ENCODE measurements at regions not wholly inside any gene's neighbourhood (a gene's known extent, or its start where the extent isn't known, plus 50 kb on each side); places are given as distances from the start of the nearest gene placed in this dataset.
"Not testable (repeated sequence)": the region's sequence is repeated elsewhere in the genome, so short reads cannot be mapped to it uniquely, and the experiment has no call there.

- H3K36me3 Mint-ChIP-seq (ENCODE audit: low read depth) = no peaks in the 10 kb centered on the region
- no peaks in the 10 kb centered on the region for H3K4me1 Mint-ChIP-seq
- no peak for DNase-seq
- H3K9me3 Mint-ChIP-seq = no peaks in the 10 kb centered on the region
- H3K27ac Mint-ChIP-seq = no peak overlapping the region
- H3K27me3 Mint-ChIP-seq = no peaks in the 10 kb centered on the region
- intact Hi-C loops (cut with micrococcal nuclease) = no loop called here
- no peak overlapping the region for H3K4me3 Mint-ChIP-seq
These were observed 703.2 kb downstream of the XPNPEP1 start for GRCh38 chr10:109219935-109220605.

- no peaks in the 10 kb centered on the region for H3K9me3 Mint-ChIP-seq
- no peaks in the 10 kb centered on the region for H3K27me3 Mint-ChIP-seq
- H3K4me1 Mint-ChIP-seq = no peaks in the 10 kb centered on the region
- no peak overlapping the region for H3K27ac Mint-ChIP-seq
- no peaks in the 10 kb centered on the region for H3K36me3 Mint-ChIP-seq (ENCODE audit: low read depth)
- no peak for DNase-seq
- H3K4me3 Mint-ChIP-seq = no peak overlapping the region
- intact Hi-C loops (cut with micrococcal nuclease) = no loop called here
These were observed 705.1 kb downstream of the XPNPEP1 start for GRCh38 chr10:109218207-109218606.

GRCh38 chr10:109215291-109216075 lies 707.8 kb downstream of the XPNPEP1 start:
- Mint-ChIP-seq H3K27ac (no peak overlapping the region), H3K9me3 (no peaks in the 10 kb centered on the region), H3K4me3 (no peak overlapping the region), H3K27me3 (no peaks in the 10 kb centered on the region), H3K4me1 (no peaks in the 10 kb centered on the region), H3K36me3 (ENCODE audit: low read depth) (no peaks in the 10 kb centered on the region)
- no peak for DNase-seq
- intact Hi-C loops (cut with micrococcal nuclease) = no loop called here

DNA sequence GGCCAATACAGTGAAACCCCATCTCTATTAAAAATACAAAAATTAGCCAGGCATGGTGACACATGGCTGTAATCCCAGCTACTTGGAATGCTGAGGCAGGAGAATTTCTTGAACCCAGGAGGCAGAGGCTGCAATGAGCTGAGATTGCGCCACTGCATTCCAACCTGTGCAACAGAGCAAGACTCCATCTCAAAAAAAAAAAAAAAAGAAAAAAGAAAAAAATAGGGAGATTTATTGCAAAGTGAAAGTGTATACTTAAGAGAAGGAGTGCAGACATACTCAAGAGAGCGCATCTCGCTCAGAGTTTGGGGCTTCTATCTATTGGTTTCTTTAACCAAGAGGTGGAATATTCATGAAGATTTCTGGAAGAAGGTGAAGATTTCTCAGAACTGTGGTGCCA lies 708.4 kb downstream of the XPNPEP1 start:
- DNase-seq; intact Hi-C loops (cut with micrococcal nuclease); H3K27ac Mint-ChIP-seq; H3K9me3 Mint-ChIP-seq; H3K27me3 Mint-ChIP-seq; H3K4me3 Mint-ChIP-seq; H3K4me1 Mint-ChIP-seq; H3K36me3 Mint-ChIP-seq (ENCODE audit: low read depth): not testable (repeated sequence)

DNA sequence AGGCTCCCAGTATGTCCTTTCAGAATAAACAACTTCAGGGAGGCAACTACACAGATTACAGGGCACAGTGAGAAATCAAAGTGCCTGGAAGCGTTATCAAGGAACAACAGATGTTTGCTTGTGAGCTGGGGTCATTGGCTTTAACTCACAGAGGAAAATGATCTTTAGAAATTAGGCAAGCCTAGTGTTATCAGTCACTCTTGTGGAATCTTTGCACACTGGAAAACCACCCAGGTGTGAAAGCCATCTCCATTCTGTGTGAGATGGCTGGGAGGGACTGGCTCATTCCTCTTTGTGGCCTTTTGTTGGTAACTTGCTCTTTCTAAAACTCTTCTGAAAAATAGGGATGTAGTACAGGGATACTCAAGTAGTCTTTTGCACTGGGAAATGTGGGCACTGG lies 716.0 kb downstream of the XPNPEP1 start:
- Mint-ChIP-seq H3K9me3 (no peaks in the 10 kb centered on the region), H3K27ac (no peak overlapping the region), H3K36me3 (ENCODE audit: low read depth) (no peaks in the 10 kb centered on the region), H3K27me3 (no peaks in the 10 kb centered on the region), H3K4me3 (no peak overlapping the region), H3K4me1 (no peaks in the 10 kb centered on the region)
- intact Hi-C loops (cut with micrococcal nuclease) = no loop called here
- DNase-seq = no peak

DNA sequence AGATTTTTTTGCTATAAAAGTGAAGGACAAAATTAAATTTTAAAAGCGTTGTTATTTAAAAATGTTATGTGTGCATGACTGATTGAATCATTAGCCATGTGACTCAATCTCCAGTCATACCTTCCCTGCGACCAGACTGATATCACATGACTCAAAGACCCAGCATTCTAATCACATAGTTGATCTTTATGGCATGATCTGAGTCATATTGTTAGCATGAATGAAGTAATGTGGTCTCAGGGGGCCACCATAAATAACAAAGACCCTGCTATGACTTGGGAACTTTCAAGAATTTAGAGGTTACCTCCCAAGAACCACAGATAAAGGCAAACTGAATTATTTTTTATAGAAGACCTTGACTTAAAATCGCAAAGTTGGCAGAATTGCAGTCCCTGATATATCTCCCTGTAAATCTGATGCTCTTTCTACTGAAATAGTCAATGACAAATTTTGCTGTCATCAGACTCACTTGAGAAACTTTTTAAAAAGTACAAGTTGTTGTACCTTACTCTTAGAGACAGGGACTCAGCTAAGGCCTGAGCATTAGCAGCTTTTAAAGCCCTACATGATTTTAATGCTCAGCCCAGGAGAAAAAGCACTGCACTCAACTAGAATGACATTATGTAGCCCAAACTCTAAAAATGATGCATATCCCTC lies 717.3 kb downstream of the XPNPEP1 start:
- no peaks in the 10 kb centered on the region for H3K36me3 Mint-ChIP-seq (ENCODE audit: low read depth)
- intact Hi-C loops (cut with micrococcal nuclease) = no loop called here

GRCh38 chr10:109203646-109204353 lies 719.5 kb downstream of the XPNPEP1 start:
- Mint-ChIP-seq H3K27me3 (no peaks in the 10 kb centered on the region), H3K9me3 (no peaks in the 10 kb centered on the region), H3K4me3 (no peak overlapping the region), H3K4me1 (no peaks in the 10 kb centered on the region), H3K27ac (no peak overlapping the region), H3K36me3 (ENCODE audit: low read depth) (no peaks in the 10 kb centered on the region)
- intact Hi-C loops (cut with micrococcal nuclease) = no loop called here
- no peak for DNase-seq

More for the DNA sequence above, 717.3 kb downstream of the XPNPEP1 start:
- Mint-ChIP-seq H3K9me3 (no peaks in the 10 kb centered on the region), H3K4me1 (no peaks in the 10 kb centered on the region), H3K27me3 (no peaks in the 10 kb centered on the region), H3K27ac (no peak overlapping the region), H3K4me3 (no peak overlapping the region)
- no peak for DNase-seq

GRCh38 chr10:109202111-109202510 lies 721.2 kb downstream of the XPNPEP1 start:
- no peak overlapping the region for H3K27ac Mint-ChIP-seq
- intact Hi-C loops (cut with micrococcal nuclease) = no loop called here
- no peaks in the 10 kb centered on the region for H3K36me3 Mint-ChIP-seq (ENCODE audit: low read depth)
- peaks cover 3% of the 10 kb centered on the region for H3K9me3 Mint-ChIP-seq
- no peaks in the 10 kb centered on the region for H3K27me3 Mint-ChIP-seq
- no peak for DNase-seq
- no peaks in the 10 kb centered on the region for H3K4me1 Mint-ChIP-seq
- H3K4me3 Mint-ChIP-seq = no peak overlapping the region

GRCh38 chr10:109200646-109201045 lies 722.7 kb downstream of the XPNPEP1 start:
- Mint-ChIP-seq H3K9me3 (peaks cover 3% of the 10 kb centered on the region), H3K27me3 (no peaks in the 10 kb centered on the region), H3K36me3 (ENCODE audit: low read depth) (no peaks in the 10 kb centered on the region), H3K27ac (no peak overlapping the region), H3K4me3 (no peak overlapping the region), H3K4me1 (no peaks in the 10 kb centered on the region)
- DNase-seq = no peak
- intact Hi-C loops (cut with micrococcal nuclease) = no loop called here

DNA sequence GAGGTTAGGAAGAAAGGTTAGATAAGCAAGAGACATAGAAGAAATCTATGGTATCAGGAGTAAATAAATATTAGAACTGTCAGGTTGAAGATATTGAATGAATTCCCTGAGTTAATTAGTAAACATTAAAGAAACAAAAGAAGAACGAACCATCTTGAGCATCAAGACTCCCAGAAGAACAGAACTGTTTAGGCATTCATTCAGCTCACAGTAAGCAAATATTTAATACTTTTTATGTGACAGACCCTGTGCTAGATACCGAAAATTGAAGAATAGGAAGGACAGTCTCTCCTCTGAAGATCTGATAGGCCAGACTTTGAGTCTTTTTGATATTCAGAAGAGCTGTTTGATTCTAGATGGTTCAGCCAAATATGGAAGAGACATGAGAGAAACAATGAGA lies 731.5 kb downstream of the XPNPEP1 start:
- Mint-ChIP-seq H3K9me3 (peaks cover 7% of the 10 kb centered on the region), H3K4me1 (no peaks in the 10 kb centered on the region), H3K27ac (no peak overlapping the region), H3K27me3 (no peaks in the 10 kb centered on the region), H3K36me3 (ENCODE audit: low read depth) (no peaks in the 10 kb centered on the region), H3K4me3 (no peak overlapping the region)
- no peak for DNase-seq
- intact Hi-C loops (cut with micrococcal nuclease) = no loop called here

DNA sequence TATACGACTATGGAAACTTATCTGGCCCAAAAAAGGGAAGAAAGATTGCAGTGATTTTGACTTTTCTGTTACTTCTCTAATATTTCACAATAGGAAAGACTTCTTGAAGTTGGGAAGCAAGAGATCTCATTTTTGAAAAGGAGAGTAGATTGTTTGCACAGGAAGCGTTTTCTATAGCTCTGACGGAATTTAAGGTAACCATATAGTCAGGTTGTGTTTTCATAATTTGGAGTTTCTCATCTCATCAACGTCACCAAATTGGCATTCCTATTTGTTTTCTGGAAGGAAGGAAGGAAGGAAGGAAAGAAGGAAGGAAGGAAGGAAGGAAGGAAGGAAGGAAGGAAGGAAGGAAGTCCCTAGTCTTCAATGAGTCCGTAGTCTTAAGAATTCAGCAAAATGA lies 732.0 kb downstream of the XPNPEP1 start:
- H3K4me1 Mint-ChIP-seq = no peaks in the 10 kb centered on the region
- no peaks in the 10 kb centered on the region for H3K27me3 Mint-ChIP-seq
- no peak overlapping the region for H3K4me3 Mint-ChIP-seq
- intact Hi-C loops (cut with micrococcal nuclease) = no loop called here
- no peak for DNase-seq
- H3K27ac Mint-ChIP-seq = no peak overlapping the region
- peaks cover 7% of the 10 kb centered on the region for H3K9me3 Mint-ChIP-seq
- no peaks in the 10 kb centered on the region for H3K36me3 Mint-ChIP-seq (ENCODE audit: low read depth)

DNA sequence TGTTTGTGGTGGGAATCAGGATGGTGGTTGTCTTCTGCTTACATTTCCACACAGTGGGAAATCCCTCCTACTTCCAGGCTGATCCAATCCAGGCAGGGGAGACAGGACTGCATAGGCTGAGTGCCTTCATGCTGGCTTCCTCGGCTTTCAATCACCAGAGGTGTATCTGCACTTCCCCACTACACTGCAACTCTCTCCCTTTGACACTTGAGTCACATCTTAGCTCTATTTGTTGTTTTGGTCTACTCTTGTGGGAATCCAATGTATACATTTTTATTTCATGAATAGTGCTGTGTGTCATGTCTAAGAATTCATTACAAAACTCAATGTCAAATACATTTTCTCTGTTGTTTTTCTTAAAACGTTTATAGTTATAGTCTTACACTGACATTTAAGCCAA lies 735.6 kb downstream of the XPNPEP1 start:
- no peak for DNase-seq
- intact Hi-C loops (cut with micrococcal nuclease) = no loop called here
- H3K27me3 Mint-ChIP-seq = no peaks in the 10 kb centered on the region
- H3K36me3 Mint-ChIP-seq (ENCODE audit: low read depth) = no peaks in the 10 kb centered on the region
- H3K9me3 Mint-ChIP-seq = peaks cover 7% of the 10 kb centered on the region
- H3K4me3 Mint-ChIP-seq = no peak overlapping the region
- H3K4me1 Mint-ChIP-seq = no peaks in the 10 kb centered on the region
- H3K27ac Mint-ChIP-seq = no peak overlapping the region

DNA sequence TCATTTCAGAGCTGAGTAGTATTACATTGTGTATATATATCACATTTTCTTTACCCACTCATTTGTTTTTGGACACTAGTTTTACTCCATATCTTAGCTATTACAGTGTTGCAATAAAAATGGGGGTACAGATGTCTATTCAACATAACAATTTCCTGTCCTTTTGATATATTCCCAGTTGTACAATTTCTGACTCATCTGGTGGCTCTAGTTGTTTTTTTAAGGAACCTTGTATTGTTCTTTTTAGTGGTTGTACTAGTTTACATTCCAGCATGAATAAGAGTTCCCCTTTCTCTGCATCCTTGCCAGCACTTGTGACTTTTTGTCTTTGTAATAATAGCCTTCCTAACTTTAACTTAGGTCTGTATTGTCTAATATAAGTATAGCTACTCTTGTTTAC lies 739.9 kb downstream of the XPNPEP1 start:
- intact Hi-C loops (cut with micrococcal nuclease) = no loop called here
- no peaks in the 10 kb centered on the region for H3K36me3 Mint-ChIP-seq (ENCODE audit: low read depth)
- H3K27me3 Mint-ChIP-seq = no peaks in the 10 kb centered on the region
- H3K4me1 Mint-ChIP-seq = no peaks in the 10 kb centered on the region
- H3K4me3 Mint-ChIP-seq = no peak overlapping the region
- DNase-seq = no peak
- no peak overlapping the region for H3K27ac Mint-ChIP-seq
- H3K9me3 Mint-ChIP-seq = no peaks in the 10 kb centered on the region

- H3K27me3 Mint-ChIP-seq = no peaks in the 10 kb centered on the region
- no peaks in the 10 kb centered on the region for H3K4me1 Mint-ChIP-seq
- DNase-seq = no peak
- H3K36me3 Mint-ChIP-seq (ENCODE audit: low read depth) = no peaks in the 10 kb centered on the region
- no peaks in the 10 kb centered on the region for H3K9me3 Mint-ChIP-seq
- no peak overlapping the region for H3K27ac Mint-ChIP-seq
- intact Hi-C loops (cut with micrococcal nuclease) = no loop called here
- H3K4me3 Mint-ChIP-seq = no peak overlapping the region
These were observed 744.7 kb downstream of the XPNPEP1 start for GRCh38 chr10:109178591-109178990.

All from activated CD4-positive, alpha-beta T cell treated with anti-CD3 and anti-CD28 coated beads, Interleukin-2, amount 10 ng/mL, durations not matched to agents 24 days and 14 days (primary cell).